Neural cell (in vitro differentiated cells): ENCODE measurements at regions not wholly inside any gene's neighbourhood (a gene's known extent, or its start where the extent isn't known, plus 50 kb on each side); places are given as distances from the start of the nearest gene placed in this dataset.

Experiments used
- H2AFZ ChIP-seq: fragments of 200-600, 300-800 bp; sonication (generic), shearing (Covaris generic); 2 replicates; pipeline ENCODE4 v1.6.0; 2014; ENCODE audit warnings: low read depth, mild to moderate bottlenecking, antibody characterized with exemption, low read length, moderate library complexity
- H3F3A ChIP-seq: fragments of 200-600 bp; shearing (Covaris generic); 2 replicates; pipeline ENCODE4 v1.6.1; 2016; ENCODE audit warnings: mild to moderate bottlenecking, moderate library complexity, mixed read lengths, antibody characterized with exemption, low read length; ENCODE audit not compliant: insufficient read depth, poor library complexity, severe bottlenecking
- H3K27ac ChIP-seq: fragments of 200-600, 300-800 bp; sonication (generic), shearing (Covaris generic); 2 replicates; pipeline ENCODE4 v1.5.1; 2014; ENCODE audit warnings: mild to moderate bottlenecking, low read length, moderate library complexity
- H3K27me3 ChIP-seq: fragments of 300-800, 200-600 bp; sonication (generic), shearing (Covaris generic); 2 replicates; pipeline ENCODE4 v1.6.0; 2014; ENCODE audit warnings: mild to moderate bottlenecking, low read depth, low read length, moderate library complexity; ENCODE audit not compliant: insufficient read depth
- H3K36me3 ChIP-seq: fragments of 300-800, 200-600 bp; sonication (generic), shearing (Covaris generic); 2 replicates; pipeline ENCODE4 v1.5.1; 2014; ENCODE audit warnings: mild to moderate bottlenecking, antibody characterized with exemption, low read length, moderate library complexity; ENCODE audit not compliant: insufficient read depth
- H3K4me2 ChIP-seq: fragments of 300-800, 200-600 bp; sonication (generic), shearing (Covaris generic); 2 replicates; pipeline ENCODE4 v1.6.0; 2014; ENCODE audit warnings: mild to moderate bottlenecking, low read length
- H3K4me3 ChIP-seq: fragments of 300-800, 200-600 bp; sonication (generic), shearing (Covaris generic); 2 replicates; pipeline ENCODE4 v1.5.1; 2014; ENCODE audit warnings: mild to moderate bottlenecking, low read length, moderate library complexity
- H3K79me2 ChIP-seq: fragments of 200-600 bp; shearing (Covaris generic); replicated peaks from 2 replicates; pipeline ENCODE4 v1.6.0; 2014; ENCODE audit warnings: mild to moderate bottlenecking, low read length, moderate library complexity; ENCODE audit not compliant: insufficient read depth
- H3K9ac ChIP-seq: fragments of 300-800, 200-600 bp; sonication (generic), shearing (Covaris generic); 2 replicates; pipeline ENCODE4 v1.6.1; 2016; ENCODE audit warnings: mild to moderate bottlenecking, low read length, mixed read lengths
- H3K9me2 ChIP-seq: fragments of 200-600 bp; shearing (Covaris generic); 2 replicates; pipeline ENCODE4 v1.6.1; 2016; ENCODE audit warnings: mild to moderate bottlenecking, low read length, mixed read lengths; ENCODE audit not compliant: insufficient read depth
- H3K9me3 ChIP-seq: fragments of 200-600, 300-800 bp; sonication (generic), shearing (Covaris generic); 2 replicates; pipeline ENCODE4 v1.6.1; 2016; ENCODE audit warnings: mild to moderate bottlenecking, mixed run types, low read length, moderate library complexity, mixed read lengths
- H4K20me1 ChIP-seq: fragments of 200-600 bp; shearing (Covaris generic); 2 replicates; pipeline ENCODE4 v1.6.1; 2016; ENCODE audit warnings: mild to moderate bottlenecking, mixed run types; ENCODE audit not compliant: insufficient read depth
- CTCF ChIP-seq: fragments of 450-650 bp; IDR thresholded peaks from 2 replicates; pipeline ENCODE4 v1.5.1; 2014; ENCODE audit warnings: antibody characterized with exemption, mild to moderate bottlenecking, moderate library complexity; ENCODE audit not compliant: poor library complexity, severe bottlenecking
- EP300 ChIP-seq: fragments of 450-650 bp; conservative IDR thresholded peaks from 2 replicates; pipeline ENCODE4 v1.6.1; 2014; ENCODE audit warnings: antibody characterized with exemption, mild to moderate bottlenecking, moderate library complexity; ENCODE audit not compliant: poor library complexity, severe bottlenecking
- EZH2 ChIP-seq: fragments of 200-600, 300-800 bp; shearing (Covaris generic), sonication (generic); IDR thresholded peaks from 2 replicates; pipeline ENCODE4 v1.6.1; 2014; ENCODE audit warnings: antibody characterized with exemption, low read length, borderline replicate concordance, mild to moderate bottlenecking; ENCODE audit not compliant: insufficient read depth, poor library complexity, severe bottlenecking
- MXI1 ChIP-seq: fragments of 450-650 bp; conservative IDR thresholded peaks from 2 replicates; pipeline ENCODE4 v1.6.1; 2014; ENCODE audit warnings: antibody characterized with exemption, mild to moderate bottlenecking; ENCODE audit not compliant: poor library complexity, severe bottlenecking
- POLR2AphosphoS5 ChIP-seq: IDR thresholded peaks from 2 replicates; pipeline ENCODE4 v1.6.1; 2012
- RAD21 ChIP-seq: fragments of 450-650 bp; conservative IDR thresholded peaks from 2 replicates; pipeline ENCODE4 v1.6.1; 2014; ENCODE audit warnings: antibody characterized with exemption, mild to moderate bottlenecking, moderate library complexity
- SMC3 ChIP-seq: fragments of 450-650 bp; conservative IDR thresholded peaks from 2 replicates; pipeline ENCODE4 v1.6.1; 2014; ENCODE audit warnings: antibody characterized with exemption, mild to moderate bottlenecking, moderate library complexity; ENCODE audit not compliant: poor library complexity
- TAF1 ChIP-seq: IDR thresholded peaks from 2 replicates; pipeline ENCODE4 v1.6.1; 2012; ENCODE audit warnings: low read depth
- TF ChIP-seq, protein P1 (sequence below): IDR thresholded peaks from 2 replicates; pipeline ENCODE4 v1.6.1; 2012; ENCODE audit warnings: borderline replicate concordance

DNA sequence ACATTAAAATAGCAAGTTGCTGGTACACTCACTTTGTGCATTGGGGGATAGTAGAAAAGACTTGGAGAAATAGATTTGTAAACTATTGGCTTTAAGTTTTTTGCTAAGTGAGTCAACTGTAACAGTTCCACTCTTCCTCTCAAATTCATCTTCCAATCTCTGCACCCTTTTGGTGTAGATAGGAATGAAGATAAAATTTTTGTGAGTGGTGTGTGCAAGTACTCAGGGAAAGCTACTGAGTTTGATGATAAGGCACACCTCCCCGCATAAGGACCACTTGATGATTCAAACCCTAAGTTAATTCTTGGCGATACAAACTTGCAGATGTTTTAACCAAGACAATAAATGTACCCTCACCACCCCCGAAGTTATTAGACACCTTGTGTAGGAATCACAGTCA lies 168.3 kb upstream of the SLITRK1 start:
- H3K9ac ChIP-seq = no peak overlapping the region
- no peak overlapping the region for H3K27ac ChIP-seq
- H3K4me3 ChIP-seq = no peak overlapping the region
- H3K9me2 ChIP-seq = no peaks in the 10 kb centered on the region
- H3K36me3 ChIP-seq = no peaks in the 10 kb centered on the region
- H3K4me2 ChIP-seq = no peak overlapping the region
- H2AFZ ChIP-seq = no peak overlapping the region
- H3K27me3 ChIP-seq = no peaks in the 10 kb centered on the region
- H3K9me3 ChIP-seq = no peaks in the 10 kb centered on the region
- no peaks in the 10 kb centered on the region for H4K20me1 ChIP-seq
- no peaks in the 10 kb centered on the region for H3F3A ChIP-seq
- H3K79me2 ChIP-seq = no peaks in the 10 kb centered on the region
- TF ChIP-seq TAF1 = no peak
- TF ChIP-seq POLR2AphosphoS5 = no peak
- TF ChIP-seq MXI1 = no peak
- TF ChIP-seq EZH2 = no peak
- TF ChIP-seq CTCF = no peak
- TF ChIP-seq RAD21 = no peak
- TF ChIP-seq SMC3 = no peak
- TF ChIP-seq EP300 = no peak
- TF ChIP-seq, protein P1, sequence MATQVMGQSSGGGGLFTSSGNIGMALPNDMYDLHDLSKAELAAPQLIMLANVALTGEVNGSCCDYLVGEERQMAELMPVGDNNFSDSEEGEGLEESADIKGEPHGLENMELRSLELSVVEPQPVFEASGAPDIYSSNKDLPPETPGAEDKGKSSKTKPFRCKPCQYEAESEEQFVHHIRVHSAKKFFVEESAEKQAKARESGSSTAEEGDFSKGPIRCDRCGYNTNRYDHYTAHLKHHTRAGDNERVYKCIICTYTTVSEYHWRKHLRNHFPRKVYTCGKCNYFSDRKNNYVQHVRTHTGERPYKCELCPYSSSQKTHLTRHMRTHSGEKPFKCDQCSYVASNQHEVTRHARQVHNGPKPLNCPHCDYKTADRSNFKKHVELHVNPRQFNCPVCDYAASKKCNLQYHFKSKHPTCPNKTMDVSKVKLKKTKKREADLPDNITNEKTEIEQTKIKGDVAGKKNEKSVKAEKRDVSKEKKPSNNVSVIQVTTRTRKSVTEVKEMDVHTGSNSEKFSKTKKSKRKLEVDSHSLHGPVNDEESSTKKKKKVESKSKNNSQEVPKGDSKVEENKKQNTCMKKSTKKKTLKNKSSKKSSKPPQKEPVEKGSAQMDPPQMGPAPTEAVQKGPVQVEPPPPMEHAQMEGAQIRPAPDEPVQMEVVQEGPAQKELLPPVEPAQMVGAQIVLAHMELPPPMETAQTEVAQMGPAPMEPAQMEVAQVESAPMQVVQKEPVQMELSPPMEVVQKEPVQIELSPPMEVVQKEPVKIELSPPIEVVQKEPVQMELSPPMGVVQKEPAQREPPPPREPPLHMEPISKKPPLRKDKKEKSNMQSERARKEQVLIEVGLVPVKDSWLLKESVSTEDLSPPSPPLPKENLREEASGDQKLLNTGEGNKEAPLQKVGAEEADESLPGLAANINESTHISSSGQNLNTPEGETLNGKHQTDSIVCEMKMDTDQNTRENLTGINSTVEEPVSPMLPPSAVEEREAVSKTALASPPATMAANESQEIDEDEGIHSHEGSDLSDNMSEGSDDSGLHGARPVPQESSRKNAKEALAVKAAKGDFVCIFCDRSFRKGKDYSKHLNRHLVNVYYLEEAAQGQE = no peak

- Histone ChIP-seq H4K20me1 (no peaks in the 10 kb centered on the region), H3K79me2 (no peaks in the 10 kb centered on the region), H3K9me2 (no peaks in the 10 kb centered on the region), H3K9me3 (no peaks in the 10 kb centered on the region), H3K36me3 (no peaks in the 10 kb centered on the region), H3K9ac (no peak overlapping the region), H3K4me3 (no peak overlapping the region), H3F3A (no peaks in the 10 kb centered on the region), H3K27ac (no peak overlapping the region), H3K27me3 (no peaks in the 10 kb centered on the region), H3K4me2 (no peak overlapping the region), H2AFZ (no peak overlapping the region)
- TF ChIP-seq EP300 (no peak), POLR2AphosphoS5 (no peak), TAF1 (no peak), CTCF (no peak), EZH2 (no peak), MXI1 (no peak), RAD21 (no peak), SMC3 (no peak)
- TF ChIP-seq, protein P1 = no peak
Measured at GRCh38 chr13:84049443-84050219, 167.4 kb upstream of the SLITRK1 start.
